HG03342 (cell line): ENCODE measurements at regions not wholly inside any gene's neighbourhood (a gene's known extent, or its start where the extent isn't known, plus 50 kb on each side); places are given as distances from the start of the nearest gene placed in this dataset.

Source experiments
- ATAC-seq: cut with Tn5 transposase; IDR thresholded peaks from one replicate; pipeline ENCODE4 v1.9.1; 2021; ENCODE audit warnings: mild to moderate bottlenecking, moderate library complexity; ENCODE audit not compliant: unreplicated experiment

- ATAC-seq, result no peak
Observed at GRCh38 chr18:25455159-25455558, 103.2 kb upstream of the ZNF521 start.

GRCh38 chr18:25454730-25455129 is 102.8 kb upstream of the ZNF521 start:
- ATAC-seq, result no peak

DNA sequence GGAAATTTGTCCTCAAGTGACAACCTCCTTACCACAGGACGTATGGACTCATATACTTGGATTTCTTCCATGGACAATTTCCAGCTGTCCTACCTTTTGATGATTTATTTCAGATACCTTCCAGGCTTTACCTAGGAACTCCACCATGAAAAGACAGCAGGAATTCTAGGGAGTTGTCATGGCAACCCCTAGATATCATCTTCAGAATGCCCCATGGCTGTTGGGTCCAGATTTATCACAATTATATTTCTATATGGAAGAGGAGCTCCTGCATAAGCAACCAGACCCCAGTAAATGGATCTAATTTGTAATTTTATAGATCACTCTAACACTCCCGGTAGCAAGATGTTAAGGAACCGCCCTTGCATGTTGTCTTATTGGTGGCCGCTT is 102.3 kb upstream of the ZNF521 start:
- ATAC-seq, result no peak

DNA sequence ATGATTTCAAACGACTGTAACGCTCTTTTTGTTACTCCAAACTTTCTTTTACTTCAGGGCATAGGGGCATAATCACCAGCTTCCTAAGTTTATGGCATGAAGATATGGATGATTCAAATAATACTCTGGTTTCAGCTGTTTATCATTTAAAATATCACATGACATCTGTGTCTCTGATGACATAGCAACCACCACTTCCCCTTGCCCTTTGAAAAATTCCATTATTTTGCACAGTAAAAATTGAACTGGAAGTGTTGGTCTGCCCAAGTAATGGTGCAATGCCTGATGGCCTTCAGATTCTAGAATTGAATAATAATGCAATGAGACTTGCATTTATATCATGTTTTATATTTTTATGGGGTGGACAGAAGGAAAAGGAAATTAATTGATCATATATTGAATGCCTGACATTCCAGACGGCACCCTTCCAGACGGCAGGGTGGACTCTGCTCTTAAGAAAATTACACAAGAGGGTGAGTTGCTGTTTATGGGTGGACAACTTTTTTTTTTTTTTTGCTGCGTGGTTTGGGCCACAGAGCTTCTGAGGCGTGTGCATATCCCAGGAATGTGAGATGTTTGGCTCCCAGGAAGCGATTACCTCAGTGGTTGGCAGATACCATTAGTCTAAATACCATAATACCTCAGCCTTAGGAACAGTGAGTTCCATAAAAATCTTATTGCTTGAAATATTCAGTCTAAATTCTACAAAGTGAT is 101.7 kb upstream of the ZNF521 start:
- ATAC-seq, result no peak

DNA sequence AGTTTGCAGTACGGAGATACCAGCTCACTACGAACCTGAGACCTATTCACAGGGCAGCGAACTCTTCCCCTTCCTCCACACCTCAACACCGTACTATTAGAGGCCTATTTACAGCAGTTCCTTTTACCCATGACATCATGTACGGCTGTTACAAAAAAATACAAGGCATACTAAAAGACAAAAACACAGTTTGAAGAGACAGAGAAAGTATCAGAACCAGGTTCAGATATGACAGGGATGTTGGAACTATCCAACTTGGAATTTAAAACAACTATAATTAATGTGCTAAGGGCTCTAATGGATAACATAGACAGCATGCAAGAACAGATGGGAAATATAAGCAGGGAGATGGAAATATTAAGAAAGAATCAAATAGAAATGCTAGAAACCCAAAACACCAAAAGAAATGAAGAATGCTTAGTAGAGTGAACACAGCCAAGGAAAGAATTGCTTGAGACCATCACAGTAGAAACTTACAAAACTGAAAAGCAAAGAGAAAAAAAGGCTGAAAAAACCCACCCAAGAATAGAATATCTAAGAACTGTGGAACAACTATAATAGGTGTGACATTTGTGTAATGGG is 99.2 kb upstream of the ZNF521 start:
- ATAC-seq, result no peak

GRCh38 chr18:25449046-25449445 is 97.1 kb upstream of the ZNF521 start:
- ATAC-seq, result no peak

- ATAC-seq, result no peak
Observed at GRCh38 chr18:25446972-25447371, 95.0 kb upstream of the ZNF521 start.

DNA sequence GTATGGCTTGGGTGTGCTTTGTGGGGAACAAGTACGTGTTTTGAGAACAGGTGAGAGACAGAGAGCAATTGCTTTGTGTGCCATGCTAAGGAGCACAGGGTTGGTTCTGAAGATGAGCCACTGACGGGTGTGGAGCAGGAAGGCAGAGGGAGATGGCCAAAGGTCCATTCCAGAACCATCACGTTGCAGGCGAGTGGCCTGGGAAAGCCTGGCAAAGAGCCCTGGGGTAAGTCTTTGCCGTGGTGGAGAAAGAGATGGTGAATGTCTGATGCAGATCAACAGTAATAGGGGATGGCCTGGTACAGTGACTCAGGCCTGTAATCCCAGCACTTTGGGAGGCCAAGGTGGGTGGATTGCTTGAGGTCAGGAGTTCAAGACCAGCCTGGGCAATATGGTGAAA is 93.5 kb upstream of the ZNF521 start:
- no peak for ATAC-seq

GRCh38 chr18:25443776-25444175 is 91.8 kb upstream of the ZNF521 start:
- ATAC-seq, result no peak

GRCh38 chr18:25435149-25435782 is 83.3 kb upstream of the ZNF521 start:
- no peak for ATAC-seq

DNA sequence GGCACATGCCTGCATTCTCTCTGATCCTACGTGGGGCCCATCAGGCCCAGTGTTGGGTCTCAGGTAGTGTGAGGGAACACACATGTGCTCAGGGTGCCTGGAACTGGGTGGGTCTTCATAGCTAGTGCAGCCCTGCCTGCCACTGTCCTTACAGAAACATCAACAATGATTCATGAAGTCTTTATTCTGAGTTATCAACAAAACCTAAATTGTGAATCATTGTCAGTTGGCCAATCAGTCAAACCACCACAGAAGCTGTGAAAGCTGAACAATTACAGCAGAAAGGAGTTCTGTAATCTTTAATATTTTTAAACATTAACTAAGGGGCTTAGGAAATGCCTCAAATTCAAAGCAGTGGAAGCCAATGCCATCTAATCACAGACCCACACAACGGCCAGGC is 82.8 kb upstream of the ZNF521 start:
- no peak for ATAC-seq

- no peak for ATAC-seq
Observed at GRCh38 chr18:25433590-25433989, 81.6 kb upstream of the ZNF521 start.

GRCh38 chr18:25425024-25425423 is 73.1 kb upstream of the ZNF521 start:
- no peak for ATAC-seq

DNA sequence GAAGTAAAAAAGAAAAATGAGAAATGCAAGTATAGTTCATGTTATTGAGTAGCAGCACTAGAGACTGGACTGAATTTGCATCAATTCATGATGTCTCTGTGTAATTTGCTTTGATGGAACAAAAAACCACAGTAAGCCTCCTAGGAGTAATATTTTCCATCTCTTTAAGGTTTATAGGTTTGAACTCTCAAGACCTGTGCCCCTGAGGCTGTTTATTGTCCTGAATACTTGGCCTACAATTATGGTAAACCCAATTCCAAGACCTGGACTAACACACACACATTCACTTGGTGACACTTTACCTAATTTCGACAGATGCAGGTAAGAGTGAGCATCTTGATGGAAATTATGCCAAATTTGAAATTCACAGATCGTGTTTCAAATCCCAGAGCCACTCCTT is 71.8 kb upstream of the ZNF521 start:
- ATAC-seq, result no peak

DNA sequence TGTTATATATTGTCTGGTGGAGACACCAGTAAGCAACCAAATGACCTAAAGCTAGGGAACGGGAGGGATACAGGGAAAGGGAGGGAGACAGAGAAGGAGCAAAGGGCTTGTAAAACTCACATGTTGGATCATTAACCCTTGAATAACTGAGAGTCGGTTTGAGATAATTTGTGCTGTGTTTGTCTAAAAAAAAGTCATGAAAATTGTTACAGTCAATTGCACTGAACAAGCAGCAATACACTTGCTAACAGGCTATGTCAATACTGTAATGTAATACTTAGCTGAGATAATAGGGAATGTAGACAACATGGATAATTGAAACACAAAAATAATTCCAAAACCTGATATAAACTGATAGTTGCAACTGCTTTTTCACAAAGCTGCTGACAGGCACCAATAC is 71.3 kb upstream of the ZNF521 start:
- no peak for ATAC-seq

GRCh38 chr18:25422230-25422629 is 70.3 kb upstream of the ZNF521 start:
- no peak for ATAC-seq

GRCh38 chr18:25420077-25420825 is 68.3 kb upstream of the ZNF521 start:
- ATAC-seq, result no peak

DNA sequence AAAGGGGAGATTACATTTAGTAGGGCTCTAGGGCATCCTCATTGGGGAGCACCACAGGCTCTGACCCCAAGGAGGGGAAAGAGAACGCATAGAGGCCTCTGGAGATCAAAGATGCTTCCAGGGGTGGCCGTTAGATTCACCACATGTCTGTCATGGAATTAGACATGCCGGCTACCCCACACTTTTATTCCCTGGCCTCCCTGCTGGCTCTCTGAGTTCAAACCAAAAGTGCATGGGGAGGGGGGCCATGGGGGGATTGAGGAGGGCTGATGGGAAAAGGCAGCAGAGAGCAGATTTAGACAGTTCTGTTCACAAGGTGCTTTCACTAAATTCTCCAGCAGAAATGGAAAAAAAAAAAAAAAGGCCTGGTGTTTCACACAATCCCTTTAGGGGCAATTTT is 64.4 kb upstream of the ZNF521 start:
- ATAC-seq, result no peak

- ATAC-seq, result no peak
Observed at GRCh38 chr18:25409971-25410370, 58.0 kb upstream of the ZNF521 start.

GRCh38 chr18:25408293-25408692 is 56.3 kb upstream of the ZNF521 start:
- ATAC-seq, result no peak
